Uterus (tissue), 3 donors: ENCODE measurements at regions not wholly inside any gene's neighbourhood (a gene's known extent, or its start where the extent isn't known, plus 50 kb on each side); places are given as distances from the start of the nearest gene placed in this dataset.

Experiments used
- DNase-seq, 2 donors: peaks; one replicate each; pipeline ENCODE4 v3.0.0-alpha.2; 2019 to 2020
- H3K27ac ChIP-seq, 2 donors: fragments of 200-600 bp; sonication (generic); 1 replicate in 1 of 2; 2 replicates in 1 of 2; pipeline ENCODE4 v1.5.1; 2016 to 2018
- H3K27me3 ChIP-seq, 2 donors: fragments of 200-600 bp; sonication (generic); one replicate each; pipeline ENCODE4 v1.5.1; 2018 to 2019; ENCODE audit warnings: control low read depth in 1 of 2
- H3K36me3 ChIP-seq, 2 donors: fragments of 200-600 bp; sonication (generic); one replicate each; pipeline ENCODE4 v1.5.1; 2019; ENCODE audit warnings: control low read depth in 1 of 2
- H3K4me1 ChIP-seq, 2 donors: fragments of 200-600 bp; sonication (generic); one replicate each; pipeline ENCODE4 v1.5.1; 2018 to 2019; ENCODE audit warnings: control low read depth in 1 of 2
- H3K4me3 ChIP-seq, 2 donors: fragments of 200-600 bp; sonication (generic); 1 replicate in 1 of 2; 2 replicates in 1 of 2; pipeline ENCODE4 v1.5.1; 2018 to 2019; ENCODE audit warnings: mild to moderate bottlenecking in 1 of 2
- H3K9me3 ChIP-seq, 2 donors: fragments of 200-600 bp; sonication (generic); one replicate each; pipeline ENCODE4 v1.5.1; 2019; ENCODE audit warnings: control low read depth in 1 of 2
- CTCF ChIP-seq, 4 experiments: fragments of 200-600 bp in 2 of 4; fragments of 450-650 bp in 2 of 4; sonication (generic) in 2 of 4; IDR thresholded peaks; one replicate each; pipeline ENCODE4 v1.5.1; 2016 to 2019; ENCODE audit warnings: antibody characterized with exemption in 4 of 4, mild to moderate bottlenecking in 2 of 4, moderate library complexity in 1 of 4
- POLR2A ChIP-seq, 2 donors: fragments of 450-650 bp; IDR thresholded peaks; one replicate each; pipeline ENCODE4 v1.6.1; 2016; ENCODE audit warnings: antibody characterized with exemption in 2 of 2, mild to moderate bottlenecking in 1 of 2, moderate library complexity in 1 of 2
- intact Hi-C: fragments of 100-400 bp; cut with DNase I; formaldehyde crosslinking; loops from one replicate; pipeline ENCODE4 v1.15.1; 2023; ENCODE audit warnings: low total_unique reads
- donor health status: DM: yes; HTN: yes; CAD: no.

- Histone ChIP-seq H3K27me3 (no peaks in the 10 kb centered on the region), H3K4me1 (no peaks in the 10 kb centered on the region), H3K27ac (no peak overlapping the region), H3K4me3 (no peak overlapping the region), H3K9me3 (no peaks in the 10 kb centered on the region), H3K36me3 (no peaks in the 10 kb centered on the region)
- TF ChIP-seq POLR2A (IDR thresholded peaks at IDR 0.05) (no peak), CTCF (IDR thresholded peaks at IDR 0.05) (no peak)
- intact Hi-C loops = no loop called here
- DNase-seq = no peak
Observed at GRCh38 chr5:2119573-2119972, 236.8 kb upstream of the IRX4 start.

- intact Hi-C loops = no loop called here
- H3K4me3 ChIP-seq = no peak overlapping the region
- no peaks in the 10 kb centered on the region for H3K36me3 ChIP-seq
- TF ChIP-seq POLR2A (IDR thresholded peaks at IDR 0.05) (no peak), CTCF (IDR thresholded peaks at IDR 0.05) (no peak)
- H3K9me3 ChIP-seq = no peaks in the 10 kb centered on the region
- no peak for DNase-seq
- H3K27me3 ChIP-seq = no peaks in the 10 kb centered on the region
- no peaks in the 10 kb centered on the region for H3K4me1 ChIP-seq
- H3K27ac ChIP-seq = no peak overlapping the region
Observed at GRCh38 chr5:2113348-2114131, 230.8 kb upstream of the IRX4 start.

- Histone ChIP-seq H3K27me3 (no peaks in the 10 kb centered on the region), H3K4me1 (no peaks in the 10 kb centered on the region), H3K27ac (no peak overlapping the region), H3K9me3 (no peaks in the 10 kb centered on the region), H3K36me3 (no peaks in the 10 kb centered on the region), H3K4me3 (no peak overlapping the region)
- no peak for TF ChIP-seq POLR2A (IDR thresholded peaks at IDR 0.05)
- DNase-seq = no peak
- intact Hi-C loops = no loop called here
Observed at GRCh38 chr5:2112173-2113025, 229.7 kb upstream of the IRX4 start.

- no peak overlapping the region for H3K4me3 ChIP-seq
- no peaks in the 10 kb centered on the region for H3K4me1 ChIP-seq
- DNase-seq = no peak
- H3K9me3 ChIP-seq = no peaks in the 10 kb centered on the region
- H3K27ac ChIP-seq = no peak overlapping the region
- intact Hi-C loops = no loop called here
- H3K36me3 ChIP-seq = no peaks in the 10 kb centered on the region
- TF ChIP-seq POLR2A (IDR thresholded peaks at IDR 0.05) = no peak
- no peak for TF ChIP-seq CTCF (IDR thresholded peaks at IDR 0.05)
- H3K27me3 ChIP-seq = no peaks in the 10 kb centered on the region
Observed at GRCh38 chr5:2111569-2112105, 228.9 kb upstream of the IRX4 start.

GRCh38 chr5:2110934-2111462 lies 228.3 kb upstream of the IRX4 start:
- Histone ChIP-seq H3K27me3 (no peaks in the 10 kb centered on the region), H3K36me3 (no peaks in the 10 kb centered on the region), H3K27ac (no peak overlapping the region), H3K4me3 (no peak overlapping the region), H3K4me1 (no peaks in the 10 kb centered on the region), H3K9me3 (no peaks in the 10 kb centered on the region)
- TF ChIP-seq POLR2A (IDR thresholded peaks at IDR 0.05) (no peak), CTCF (IDR thresholded peaks at IDR 0.05) (no peak)
- intact Hi-C loops = no loop called here
- no peak for DNase-seq
